Neural cell (in vitro differentiated cells): ENCODE measurements at regions not wholly inside any gene's neighbourhood (a gene's known extent, or its start where the extent isn't known, plus 50 kb on each side); places are given as distances from the start of the nearest gene placed in this dataset.

ENCODE experiments used
- H2AFZ ChIP-seq: fragments of 200-600, 300-800 bp; sonication (generic), shearing (Covaris generic); 2 replicates; pipeline ENCODE4 v1.6.0; 2014; ENCODE audit warnings: low read depth, mild to moderate bottlenecking, antibody characterized with exemption, low read length, moderate library complexity
- H3F3A ChIP-seq: fragments of 200-600 bp; shearing (Covaris generic); 2 replicates; pipeline ENCODE4 v1.6.1; 2016; ENCODE audit warnings: mild to moderate bottlenecking, moderate library complexity, mixed read lengths, antibody characterized with exemption, low read length; ENCODE audit not compliant: insufficient read depth, poor library complexity, severe bottlenecking
- H3K27ac ChIP-seq: fragments of 200-600, 300-800 bp; sonication (generic), shearing (Covaris generic); 2 replicates; pipeline ENCODE4 v1.5.1; 2014; ENCODE audit warnings: mild to moderate bottlenecking, low read length, moderate library complexity
- H3K27me3 ChIP-seq: fragments of 300-800, 200-600 bp; sonication (generic), shearing (Covaris generic); 2 replicates; pipeline ENCODE4 v1.6.0; 2014; ENCODE audit warnings: mild to moderate bottlenecking, low read depth, low read length, moderate library complexity; ENCODE audit not compliant: insufficient read depth
- H3K36me3 ChIP-seq: fragments of 300-800, 200-600 bp; sonication (generic), shearing (Covaris generic); 2 replicates; pipeline ENCODE4 v1.5.1; 2014; ENCODE audit warnings: mild to moderate bottlenecking, antibody characterized with exemption, low read length, moderate library complexity; ENCODE audit not compliant: insufficient read depth
- H3K4me2 ChIP-seq: fragments of 300-800, 200-600 bp; sonication (generic), shearing (Covaris generic); 2 replicates; pipeline ENCODE4 v1.6.0; 2014; ENCODE audit warnings: mild to moderate bottlenecking, low read length
- H3K4me3 ChIP-seq: fragments of 300-800, 200-600 bp; sonication (generic), shearing (Covaris generic); 2 replicates; pipeline ENCODE4 v1.5.1; 2014; ENCODE audit warnings: mild to moderate bottlenecking, low read length, moderate library complexity
- H3K79me2 ChIP-seq: fragments of 200-600 bp; shearing (Covaris generic); replicated peaks from 2 replicates; pipeline ENCODE4 v1.6.0; 2014; ENCODE audit warnings: mild to moderate bottlenecking, low read length, moderate library complexity; ENCODE audit not compliant: insufficient read depth
- H3K9ac ChIP-seq: fragments of 300-800, 200-600 bp; sonication (generic), shearing (Covaris generic); 2 replicates; pipeline ENCODE4 v1.6.1; 2016; ENCODE audit warnings: mild to moderate bottlenecking, low read length, mixed read lengths
- H3K9me2 ChIP-seq: fragments of 200-600 bp; shearing (Covaris generic); 2 replicates; pipeline ENCODE4 v1.6.1; 2016; ENCODE audit warnings: mild to moderate bottlenecking, low read length, mixed read lengths; ENCODE audit not compliant: insufficient read depth
- H3K9me3 ChIP-seq: fragments of 200-600, 300-800 bp; sonication (generic), shearing (Covaris generic); 2 replicates; pipeline ENCODE4 v1.6.1; 2016; ENCODE audit warnings: mild to moderate bottlenecking, mixed run types, low read length, moderate library complexity, mixed read lengths
- H4K20me1 ChIP-seq: fragments of 200-600 bp; shearing (Covaris generic); 2 replicates; pipeline ENCODE4 v1.6.1; 2016; ENCODE audit warnings: mild to moderate bottlenecking, mixed run types; ENCODE audit not compliant: insufficient read depth
- EP300 ChIP-seq: fragments of 450-650 bp; conservative IDR thresholded peaks from 2 replicates; pipeline ENCODE4 v1.6.1; 2014; ENCODE audit warnings: antibody characterized with exemption, mild to moderate bottlenecking, moderate library complexity; ENCODE audit not compliant: poor library complexity, severe bottlenecking
- EZH2 ChIP-seq: fragments of 200-600, 300-800 bp; shearing (Covaris generic), sonication (generic); IDR thresholded peaks from 2 replicates; pipeline ENCODE4 v1.6.1; 2014; ENCODE audit warnings: antibody characterized with exemption, low read length, borderline replicate concordance, mild to moderate bottlenecking; ENCODE audit not compliant: insufficient read depth, poor library complexity, severe bottlenecking
- MXI1 ChIP-seq: fragments of 450-650 bp; conservative IDR thresholded peaks from 2 replicates; pipeline ENCODE4 v1.6.1; 2014; ENCODE audit warnings: antibody characterized with exemption, mild to moderate bottlenecking; ENCODE audit not compliant: poor library complexity, severe bottlenecking
- POLR2AphosphoS5 ChIP-seq: IDR thresholded peaks from 2 replicates; pipeline ENCODE4 v1.6.1; 2012
- RAD21 ChIP-seq: fragments of 450-650 bp; conservative IDR thresholded peaks from 2 replicates; pipeline ENCODE4 v1.6.1; 2014; ENCODE audit warnings: antibody characterized with exemption, mild to moderate bottlenecking, moderate library complexity
- REST ChIP-seq: IDR thresholded peaks from 2 replicates; pipeline ENCODE4 v1.6.1; 2012; ENCODE audit warnings: borderline replicate concordance
- SMC3 ChIP-seq: fragments of 450-650 bp; conservative IDR thresholded peaks from 2 replicates; pipeline ENCODE4 v1.6.1; 2014; ENCODE audit warnings: antibody characterized with exemption, mild to moderate bottlenecking, moderate library complexity; ENCODE audit not compliant: poor library complexity
- TAF1 ChIP-seq: IDR thresholded peaks from 2 replicates; pipeline ENCODE4 v1.6.1; 2012; ENCODE audit warnings: low read depth
- TF ChIP-seq, protein P1 (sequence below): fragments of 450-650 bp; IDR thresholded peaks from 2 replicates; pipeline ENCODE4 v1.5.1; 2014; ENCODE audit warnings: antibody characterized with exemption, mild to moderate bottlenecking, moderate library complexity; ENCODE audit not compliant: poor library complexity, severe bottlenecking

- Histone ChIP-seq H3K36me3 (no peaks in the 10 kb centered on the region), H3K9me3 (no peaks in the 10 kb centered on the region), H2AFZ (no peak overlapping the region), H3K4me2 (no peak overlapping the region), H3K27me3 (no peaks in the 10 kb centered on the region), H3K27ac (no peak overlapping the region), H3K4me3 (no peak overlapping the region), H3K9me2 (no peaks in the 10 kb centered on the region), H3K79me2 (no peaks in the 10 kb centered on the region), H3F3A (no peaks in the 10 kb centered on the region), H3K9ac (no peak overlapping the region), H4K20me1 (no peaks in the 10 kb centered on the region)
- TF ChIP-seq EZH2 (no peak), RAD21 (no peak), TAF1 (no peak), POLR2AphosphoS5 (no peak), MXI1 (no peak), SMC3 (no peak), REST (no peak), EP300 (no peak)
- TF ChIP-seq, protein P1, sequence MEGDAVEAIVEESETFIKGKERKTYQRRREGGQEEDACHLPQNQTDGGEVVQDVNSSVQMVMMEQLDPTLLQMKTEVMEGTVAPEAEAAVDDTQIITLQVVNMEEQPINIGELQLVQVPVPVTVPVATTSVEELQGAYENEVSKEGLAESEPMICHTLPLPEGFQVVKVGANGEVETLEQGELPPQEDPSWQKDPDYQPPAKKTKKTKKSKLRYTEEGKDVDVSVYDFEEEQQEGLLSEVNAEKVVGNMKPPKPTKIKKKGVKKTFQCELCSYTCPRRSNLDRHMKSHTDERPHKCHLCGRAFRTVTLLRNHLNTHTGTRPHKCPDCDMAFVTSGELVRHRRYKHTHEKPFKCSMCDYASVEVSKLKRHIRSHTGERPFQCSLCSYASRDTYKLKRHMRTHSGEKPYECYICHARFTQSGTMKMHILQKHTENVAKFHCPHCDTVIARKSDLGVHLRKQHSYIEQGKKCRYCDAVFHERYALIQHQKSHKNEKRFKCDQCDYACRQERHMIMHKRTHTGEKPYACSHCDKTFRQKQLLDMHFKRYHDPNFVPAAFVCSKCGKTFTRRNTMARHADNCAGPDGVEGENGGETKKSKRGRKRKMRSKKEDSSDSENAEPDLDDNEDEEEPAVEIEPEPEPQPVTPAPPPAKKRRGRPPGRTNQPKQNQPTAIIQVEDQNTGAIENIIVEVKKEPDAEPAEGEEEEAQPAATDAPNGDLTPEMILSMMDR: no peak
Observed at GRCh38 chr1:4324525-4324924, 329.9 kb upstream of the AJAP1 start.

DNA sequence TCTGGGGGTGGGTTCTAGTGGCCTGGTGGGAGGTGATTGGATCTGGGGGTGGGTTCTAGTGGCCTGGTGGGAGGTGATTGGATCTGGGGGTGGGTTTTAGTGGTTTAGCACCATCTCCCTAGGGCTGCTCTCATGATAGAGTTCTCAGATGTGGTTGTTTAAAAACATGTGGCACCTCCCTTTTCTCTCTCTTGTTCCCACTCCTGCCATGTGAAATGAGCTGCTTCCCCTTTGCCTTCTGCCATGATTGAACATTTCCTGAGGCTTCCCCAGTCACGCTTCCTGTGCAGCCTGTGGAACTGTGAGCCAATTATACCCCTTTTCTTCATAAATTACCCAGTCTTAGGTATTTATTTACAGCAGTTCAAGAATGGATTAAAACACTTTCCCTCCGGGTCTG lies 327.3 kb upstream of the AJAP1 start:
- H3K79me2 ChIP-seq: no peaks in the 10 kb centered on the region
- H3K27ac ChIP-seq: no peak overlapping the region
- H3K4me2 ChIP-seq: no peak overlapping the region
- H3K9me3 ChIP-seq: no peaks in the 10 kb centered on the region
- no peaks in the 10 kb centered on the region for H4K20me1 ChIP-seq
- H3K27me3 ChIP-seq: no peaks in the 10 kb centered on the region
- H3F3A ChIP-seq: no peaks in the 10 kb centered on the region
- H3K9ac ChIP-seq: no peak overlapping the region
- H3K36me3 ChIP-seq: no peaks in the 10 kb centered on the region
- H3K9me2 ChIP-seq: no peaks in the 10 kb centered on the region
- no peak overlapping the region for H3K4me3 ChIP-seq
- H2AFZ ChIP-seq: no peak overlapping the region
- TF ChIP-seq REST: no peak
- no peak for TF ChIP-seq MXI1
